Muscle layer of duodenum (tissue), 2 donors: ENCODE measurements at regions not wholly inside any gene's neighbourhood (a gene's known extent, or its start where the extent isn't known, plus 50 kb on each side); places are given as distances from the start of the nearest gene placed in this dataset.
A peak's percentile ranks its signal among the peaks of the same experiment; 100 is the strongest.

Experiments used
- H3K27ac ChIP-seq: one replicate; pipeline ENCODE4 v1.7.0; 2013; ENCODE audit warnings: mild to moderate bottlenecking, low read length
- H3K27me3 ChIP-seq: one replicate; pipeline ENCODE4 v1.7.0; 2013; ENCODE audit warnings: low read depth, mild to moderate bottlenecking, control low read depth, low read length
- H3K36me3 ChIP-seq, 2 donors: one replicate each; pipeline ENCODE4 v1.7.0; 2013; ENCODE audit warnings: low read length in 2 of 2, control low read depth in 1 of 2, mild to moderate bottlenecking in 1 of 2; ENCODE audit not compliant: insufficient read depth in 2 of 2, control insufficient read depth in 1 of 2
- H3K4me1 ChIP-seq, 2 donors: one replicate each; pipeline ENCODE4 v1.7.0; 2013; ENCODE audit warnings: low read length in 2 of 2, mild to moderate bottlenecking in 2 of 2, control low read depth in 1 of 2, moderate library complexity in 1 of 2; ENCODE audit not compliant: insufficient read depth in 2 of 2, control insufficient read depth in 1 of 2
- H3K4me3 ChIP-seq, 2 donors: one replicate each; pipeline ENCODE4 v1.7.0; 2013; ENCODE audit warnings: low read length in 2 of 2, low read depth in 1 of 2, mild to moderate bottlenecking in 1 of 2
- H3K9me3 ChIP-seq, 2 donors: one replicate each; pipeline ENCODE4 v1.7.0; 2013; ENCODE audit warnings: low read length in 2 of 2, control low read depth in 1 of 2, mild to moderate bottlenecking in 1 of 2; ENCODE audit not compliant: control insufficient read depth in 1 of 2
- donor health status: healthy.

GRCh38 chr21:26641062-26641461, 68.0 kb upstream of the CYYR1 start:
- H3K4me1 ChIP-seq: no peaks in the 10 kb centered on the region
- H3K9me3 ChIP-seq: peaks cover 0 to 5% of the 10 kb centered on the region in 2 donors
- H3K27ac ChIP-seq: no peak overlapping the region
- H3K36me3 ChIP-seq: no peaks in the 10 kb centered on the region
- H3K27me3 ChIP-seq: no peaks in the 10 kb centered on the region
- no peak overlapping the region for H3K4me3 ChIP-seq

GRCh38 chr21:26637201-26637745, 64.2 kb upstream of the CYYR1 start:
- H3K9me3 ChIP-seq: peaks cover 0 to 12% of the 10 kb centered on the region in 2 donors
- H3K27me3 ChIP-seq: no peaks in the 10 kb centered on the region
- no peaks in the 10 kb centered on the region for H3K36me3 ChIP-seq
- H3K4me3 ChIP-seq: no peak overlapping the region
- no peak overlapping the region for H3K27ac ChIP-seq
- H3K4me1 ChIP-seq: no peaks in the 10 kb centered on the region

- Histone ChIP-seq H3K4me3 (no peak overlapping the region), H3K27me3 (no peaks in the 10 kb centered on the region), H3K36me3 (no peaks in the 10 kb centered on the region), H3K4me1 (no peaks in the 10 kb centered on the region), H3K27ac (no peak overlapping the region), H3K9me3 (peaks cover 0 to 14% of the 10 kb centered on the region in 2 donors)
Observed at GRCh38 chr21:26635681-26636080, 62.6 kb upstream of the CYYR1 start.

GRCh38 chr21:26632691-26633090, 59.6 kb upstream of the CYYR1 start:
- H3K36me3 ChIP-seq: no peaks in the 10 kb centered on the region
- H3K4me3 ChIP-seq: peak overlapping the region in 1 of 2 donors; percentile 22
- H3K27me3 ChIP-seq: no peaks in the 10 kb centered on the region
- H3K9me3 ChIP-seq: peaks cover 0 to 13% of the 10 kb centered on the region in 2 donors
- no peak overlapping the region for H3K27ac ChIP-seq
- H3K4me1 ChIP-seq: no peaks in the 10 kb centered on the region

- Histone ChIP-seq H3K4me3 (no peak overlapping the region), H3K4me1 (no peaks in the 10 kb centered on the region), H3K36me3 (no peaks in the 10 kb centered on the region), H3K27me3 (no peaks in the 10 kb centered on the region), H3K9me3 (peaks cover 0 to 3% of the 10 kb centered on the region in 2 donors), H3K27ac (no peak overlapping the region)
Observed at GRCh38 chr21:26626187-26626586, 53.1 kb upstream of the CYYR1 start.

- H3K9me3 ChIP-seq: no peaks in the 10 kb centered on the region
- no peak overlapping the region for H3K4me3 ChIP-seq
- no peaks in the 10 kb centered on the region for H3K36me3 ChIP-seq
- no peak overlapping the region for H3K27ac ChIP-seq
- H3K27me3 ChIP-seq: no peaks in the 10 kb centered on the region
- no peaks in the 10 kb centered on the region for H3K4me1 ChIP-seq
Observed at GRCh38 chr21:26624983-26625519, 52.0 kb upstream of the CYYR1 start.
